ENCODE measurements at regions not wholly inside any gene's neighbourhood (a gene's known extent, or its start where the extent isn't known, plus 50 kb on each side); places are given as distances from the start of the nearest gene placed in this dataset.

DNA sequence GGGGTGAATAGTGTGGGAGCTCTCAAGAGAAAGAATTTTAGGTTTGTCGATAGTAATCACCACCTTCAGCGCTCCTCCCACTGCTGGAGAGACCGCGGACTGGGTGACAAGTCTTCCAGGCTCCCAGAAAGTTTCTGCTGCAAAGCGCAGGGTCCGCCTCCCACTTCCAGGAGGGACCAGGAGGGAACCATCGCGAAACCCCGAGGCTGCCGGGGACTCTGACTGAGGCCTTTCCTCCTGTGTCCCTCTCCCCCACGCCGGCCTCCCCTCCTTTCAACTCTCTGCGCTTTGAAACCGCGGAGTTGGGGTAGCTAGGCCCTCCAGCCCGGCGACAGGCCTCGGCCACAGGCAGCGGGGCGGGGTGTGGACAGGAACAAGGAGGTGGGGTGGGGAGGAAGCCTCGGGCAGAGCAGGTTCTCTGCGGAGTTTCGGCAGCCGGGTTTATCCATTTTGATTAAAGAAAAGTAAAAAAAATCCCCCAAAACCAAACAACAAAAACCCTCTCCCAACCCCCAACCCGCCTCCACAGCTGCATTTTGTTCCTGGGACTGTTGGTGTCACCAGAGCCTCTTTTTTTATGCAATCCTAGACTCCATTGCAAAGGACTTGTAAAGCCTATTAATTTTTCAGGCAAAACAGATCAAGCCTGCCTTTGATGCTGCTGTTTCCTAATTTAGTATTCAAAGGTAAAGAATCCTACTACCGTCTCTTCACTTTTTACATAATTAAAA is 157.2 kb downstream of the TM9SF2 start:
- TF ChIP-seq POLR2A (IDR thresholded peaks at IDR 0.05; ENCODE audit: low read depth, low read length) (no peak), POLR2AphosphoS5 (IDR thresholded peaks at IDR 0.05; ENCODE audit: low read depth, low read length) (no peak)

Measured in GM12892 (cell line).